Activated CD4-positive, alpha-beta T cell treated with anti-CD3 and anti-CD28 coated beads, Interleukin-2, Interleukin-6, amounts not matched to agents 100 ng/mL and 50 ng/mL, durations not matched to agents 16 hours and 8 hours (primary cell): ENCODE measurements at regions not wholly inside any gene's neighbourhood (a gene's known extent, or its start where the extent isn't known, plus 50 kb on each side); places are given as distances from the start of the nearest gene placed in this dataset.
"Not testable (repeated sequence)": the region's sequence is repeated elsewhere in the genome, so short reads cannot be mapped to it uniquely, and the experiment has no call there.

Experiments
- DNase-seq: peaks from one replicate; pipeline ENCODE4 v3.0.0-alpha.2; 2020

- peak; percentile 12 for DNase-seq
Observed at GRCh38 chr1:143905214-143906179, 66.3 kb downstream of the FAM72C start.

GRCh38 chr1:143904622-143904979, 67.2 kb downstream of the FAM72C start:
- not testable (repeated sequence) for DNase-seq

- DNase-seq = not testable (repeated sequence)
Observed at GRCh38 chr1:143903899-143904621, 67.7 kb downstream of the FAM72C start.

- DNase-seq = not testable (repeated sequence)
Observed at GRCh38 chr1:143896377-143896776, 75.4 kb downstream of the FAM72C start.

DNA sequence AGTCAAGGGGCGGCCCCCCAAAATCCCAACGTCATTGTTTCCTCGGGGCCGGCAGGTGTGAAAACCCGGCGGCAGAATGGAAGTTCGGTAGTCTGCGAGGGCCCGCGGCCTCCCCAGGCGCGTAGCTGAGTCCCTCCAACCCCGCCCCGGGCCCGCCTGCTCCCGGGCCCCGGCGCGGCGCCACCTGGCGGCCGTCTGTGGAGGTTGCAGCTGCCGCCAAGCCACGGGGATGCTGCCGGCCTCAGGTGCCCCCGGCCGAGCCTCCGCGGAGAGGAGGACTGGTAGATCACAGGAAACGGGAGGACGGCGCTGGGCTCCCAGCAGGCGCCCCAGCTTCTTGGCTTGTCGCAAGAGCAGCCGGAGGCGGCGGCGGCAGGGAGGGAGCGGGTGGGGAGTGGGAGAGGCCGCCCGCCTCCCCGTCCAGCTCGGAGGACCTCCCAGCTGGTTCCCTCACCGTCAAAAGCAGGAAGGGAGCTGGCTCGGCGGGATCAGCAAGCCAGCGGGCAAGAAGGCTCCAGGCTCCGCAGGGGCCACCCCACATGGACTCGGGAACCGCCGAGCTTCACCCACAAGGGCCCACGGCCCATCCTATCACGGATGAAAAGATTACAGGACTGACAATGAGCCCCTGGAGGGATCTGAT, 86.7 kb downstream of the FAM72C start:
- peak; percentile 69 for DNase-seq

- peak; percentile 42 for DNase-seq
Observed at GRCh38 chr1:143884532-143884931, 87.3 kb downstream of the FAM72C start.

DNA sequence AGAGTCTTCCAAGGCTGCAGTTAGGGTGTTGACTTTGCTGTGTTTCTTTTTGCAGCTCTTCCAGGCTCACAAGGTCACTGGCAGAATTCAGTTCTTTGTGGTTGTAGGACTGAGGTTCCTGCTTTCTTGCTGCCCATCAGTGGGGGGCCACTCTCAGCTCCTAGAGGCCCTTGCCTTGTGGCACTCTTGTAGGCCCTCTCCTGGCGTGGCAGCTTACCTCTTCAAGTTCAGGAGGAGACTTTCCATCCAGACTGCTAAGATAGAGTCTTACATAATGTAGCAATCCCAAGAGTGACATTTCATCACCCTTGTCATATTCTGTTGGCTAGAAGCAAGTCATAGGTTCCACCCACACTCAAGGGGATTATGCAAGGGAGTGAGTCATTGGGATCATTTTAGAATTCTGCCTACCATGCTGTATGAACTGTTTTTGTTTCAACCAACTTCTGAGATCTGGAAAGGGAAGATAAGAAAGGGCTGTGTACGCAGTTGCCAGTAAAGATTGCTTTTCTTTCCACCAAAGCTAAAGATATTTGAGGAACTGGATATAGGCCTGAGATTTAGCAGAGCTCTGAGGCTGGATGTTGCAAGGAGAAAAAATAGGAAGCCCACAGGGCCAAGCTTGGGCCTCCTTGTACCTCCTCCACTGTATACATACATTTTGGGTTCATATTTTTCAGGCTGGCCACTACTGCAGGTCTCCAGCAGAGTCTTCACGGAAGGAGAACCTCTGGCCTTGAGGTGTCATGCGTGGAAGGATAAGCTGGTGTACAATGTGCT, 91.8 kb downstream of the FAM72C start:
- not testable (repeated sequence) for DNase-seq

DNA sequence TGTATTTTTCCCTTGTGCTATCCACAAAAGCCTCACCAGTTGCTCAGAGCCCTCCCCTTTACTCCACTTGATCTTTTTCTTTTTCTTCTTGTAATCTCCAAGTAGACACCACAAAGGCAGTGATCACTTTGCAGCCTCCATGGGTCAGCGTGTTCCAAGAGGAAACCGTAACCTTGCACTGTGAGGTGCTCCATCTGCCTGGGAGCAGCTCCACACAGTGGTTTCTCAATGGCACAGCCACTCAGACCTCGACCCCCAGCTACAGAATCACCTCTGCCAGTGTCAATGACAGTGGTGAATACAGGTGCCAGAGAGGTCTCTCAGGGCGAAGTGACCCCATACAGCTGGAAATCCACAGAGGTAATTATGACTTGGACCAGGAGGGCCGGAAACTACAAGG, 95.8 kb downstream of the FAM72C start:
- not testable (repeated sequence) for DNase-seq

DNA sequence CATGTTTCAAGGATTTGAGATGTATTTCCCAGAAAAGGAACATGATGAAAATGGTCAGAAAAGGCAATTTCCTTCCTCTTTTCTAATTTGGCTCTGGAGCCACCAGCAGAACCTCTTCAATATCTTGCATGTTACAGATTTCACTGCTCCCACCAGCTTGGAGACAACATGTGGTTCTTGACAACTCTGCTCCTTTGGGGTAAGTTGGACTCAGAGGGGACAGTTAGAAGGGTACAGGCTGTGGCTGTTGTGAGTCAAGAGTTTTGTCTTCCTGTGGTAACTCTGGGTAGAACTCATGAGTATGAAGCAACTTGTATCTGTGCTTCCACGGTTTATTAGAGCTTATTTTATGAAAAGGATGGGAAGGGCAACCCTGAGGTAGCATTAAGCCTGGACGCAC, 97.2 kb downstream of the FAM72C start:
- DNase-seq = not testable (repeated sequence)

- DNase-seq = not testable (repeated sequence)
Observed at GRCh38 chr1:143873650-143874049, 98.1 kb downstream of the FAM72C start.

DNA sequence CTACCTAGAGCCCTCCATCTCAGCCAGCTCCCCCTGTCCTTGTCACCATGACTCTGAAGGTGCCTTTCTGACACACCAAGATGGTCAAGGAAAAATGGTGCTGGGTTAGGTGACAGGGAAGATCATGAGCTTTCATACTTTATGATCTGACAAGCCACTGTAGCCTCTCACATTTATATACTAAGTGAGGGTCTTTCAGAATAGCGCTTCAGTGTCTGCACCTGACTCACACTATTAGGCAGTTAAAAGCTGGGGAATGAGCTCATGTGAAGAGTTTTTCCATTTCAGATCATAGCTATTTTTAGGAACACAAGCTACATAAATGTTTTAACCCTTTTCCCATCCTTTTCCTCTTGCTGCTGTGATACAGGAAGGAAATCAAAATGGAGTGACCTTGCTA, 101.4 kb downstream of the FAM72C start:
- not testable (repeated sequence) for DNase-seq

DNA sequence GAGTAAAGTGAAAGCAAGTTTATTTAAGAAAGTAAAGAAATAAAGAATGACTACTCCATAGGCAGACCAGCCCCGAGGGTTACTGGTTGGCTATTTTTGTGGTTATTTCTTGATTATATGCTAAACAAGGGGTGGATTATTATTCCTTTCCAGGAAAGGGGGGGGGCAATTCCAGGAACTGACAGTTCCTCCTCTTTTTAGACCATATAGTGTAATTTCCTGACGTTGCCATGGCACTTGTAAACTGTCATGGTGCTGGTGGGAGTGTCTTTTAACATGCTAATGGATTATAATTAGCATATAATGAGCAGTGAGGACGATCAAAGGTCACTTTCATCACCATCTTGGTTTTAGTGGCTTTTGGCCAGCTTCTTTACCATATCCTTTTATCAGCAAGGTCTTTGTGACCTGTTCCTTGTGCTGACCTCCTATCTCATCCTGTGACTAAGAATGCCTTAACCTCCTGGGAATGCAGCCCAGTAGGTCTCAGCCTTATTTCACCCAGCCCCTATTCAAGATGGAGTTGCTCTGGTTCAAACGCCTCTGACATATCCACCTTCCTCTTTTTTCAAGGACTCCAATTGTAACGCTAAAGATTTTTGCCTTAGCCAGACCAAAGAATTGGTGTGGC, 104.1 kb downstream of the FAM72C start:
- not testable (repeated sequence) for DNase-seq

DNA sequence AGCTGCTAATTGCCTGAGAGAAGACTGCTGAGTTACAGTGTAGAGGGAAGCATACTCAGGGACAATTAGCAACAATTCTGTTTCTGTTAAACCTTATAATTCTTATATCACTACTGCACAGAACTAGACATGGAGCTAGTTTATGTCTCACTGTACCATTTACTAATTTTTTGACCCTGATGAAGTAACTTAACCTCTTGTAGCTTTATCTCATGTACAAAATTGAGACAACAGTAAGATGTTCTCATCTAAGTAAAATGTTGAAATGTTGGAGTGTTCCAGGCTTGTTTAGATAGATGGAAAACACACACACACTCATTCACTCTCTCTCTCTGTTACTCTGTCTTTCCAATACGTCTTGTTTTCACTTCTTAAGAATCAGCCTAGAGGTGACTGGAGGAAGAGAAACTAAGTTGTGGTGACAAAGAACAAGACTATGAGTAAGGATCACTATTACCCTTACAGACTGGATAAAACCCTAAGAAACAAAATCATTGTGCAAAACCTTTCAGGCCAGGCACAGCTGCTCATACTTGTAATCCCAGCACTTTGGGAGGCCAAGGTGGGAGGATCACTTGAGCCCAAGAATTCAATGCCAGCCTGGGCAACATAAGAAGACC, 107.8 kb downstream of the FAM72C start:
- peak; percentile 0 for DNase-seq

- DNase-seq = not testable (repeated sequence)
Observed at GRCh38 chr1:143862722-143863121, 109.1 kb downstream of the FAM72C start.

DNA sequence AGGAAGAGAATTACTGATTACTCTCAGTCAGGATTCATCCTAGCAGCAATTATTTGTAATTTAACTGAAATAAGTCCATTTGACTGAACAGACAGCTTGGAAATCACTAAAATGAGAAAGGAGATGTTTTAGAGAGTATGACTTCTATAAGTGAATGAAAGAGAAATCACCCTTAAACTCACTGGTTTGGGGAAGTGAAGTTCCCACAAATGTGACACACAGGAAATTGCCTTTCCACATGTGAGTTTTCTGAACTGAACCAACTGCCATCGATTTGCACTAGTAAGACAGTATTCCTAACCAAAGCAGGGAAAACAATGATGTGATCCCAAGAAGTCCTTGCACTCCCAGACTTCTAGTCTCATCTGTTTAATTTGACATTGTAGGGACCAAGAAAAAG, 110.5 kb downstream of the FAM72C start:
- not testable (repeated sequence) for DNase-seq

GRCh38 chr1:143855867-143856266, 115.9 kb downstream of the FAM72C start:
- not testable (repeated sequence) for DNase-seq

GRCh38 chr1:143854069-143854468, 117.7 kb downstream of the FAM72C start:
- DNase-seq = not testable (repeated sequence)

GRCh38 chr1:143850637-143851036, 121.1 kb downstream of the FAM72C start:
- not testable (repeated sequence) for DNase-seq

- not testable (repeated sequence) for DNase-seq
Observed at GRCh38 chr1:143848859-143849258, 122.9 kb downstream of the FAM72C start.

GRCh38 chr1:143845193-143845592, 126.6 kb downstream of the FAM72C start:
- DNase-seq = not testable (repeated sequence)

GRCh38 chr1:143842058-143842457, 129.7 kb downstream of the FAM72C start:
- DNase-seq = not testable (repeated sequence)
